Neuronal stem cell (in vitro differentiated cells): ENCODE measurements at regions not wholly inside any gene's neighbourhood (a gene's known extent, or its start where the extent isn't known, plus 50 kb on each side); places are given as distances from the start of the nearest gene placed in this dataset.

Experiments used
- DNase-seq: peaks from one replicate; pipeline ENCODE4 v3.0.0-alpha.2; 2013; ENCODE audit warnings: low spot score
- H2AFZ ChIP-seq: one replicate; pipeline ENCODE4 v1.6.1; 2013; ENCODE audit warnings: mild to moderate bottlenecking, low read length, inconsistent platforms
- H2AK5ac ChIP-seq: 2 replicates; pipeline ENCODE4 v1.6.1; 2013; ENCODE audit warnings: low read depth, mild to moderate bottlenecking, inconsistent platforms, low read length, moderate library complexity, mixed read lengths
- H2BK120ac ChIP-seq: 2 replicates; pipeline ENCODE4 v1.6.1; 2013; ENCODE audit warnings: low read depth, mild to moderate bottlenecking, inconsistent platforms, low read length, moderate library complexity, mixed read lengths
- H2BK12ac ChIP-seq: one replicate; pipeline ENCODE4 v1.6.1; 2013; ENCODE audit warnings: low read length, inconsistent platforms
- H2BK15ac ChIP-seq: 2 replicates; pipeline ENCODE4 v1.6.1; 2013; ENCODE audit warnings: mild to moderate bottlenecking, low read length, inconsistent platforms, mixed read lengths
- H2BK5ac ChIP-seq: one replicate; pipeline ENCODE4 v1.6.1; 2013; ENCODE audit warnings: inconsistent platforms, mild to moderate bottlenecking, low read length, moderate library complexity
- H3K14ac ChIP-seq: one replicate; pipeline ENCODE4 v1.6.1; 2013; ENCODE audit warnings: low read length, inconsistent platforms
- H3K18ac ChIP-seq: 2 replicates; pipeline ENCODE4 v1.6.1; 2013; ENCODE audit warnings: low read length, inconsistent platforms
- H3K23ac ChIP-seq: 2 replicates; pipeline ENCODE4 v1.6.1; 2013; ENCODE audit warnings: low read depth, mild to moderate bottlenecking, mixed read lengths, low read length, inconsistent platforms; ENCODE audit not compliant: poor library complexity
- H3K27ac ChIP-seq: replicated peaks from 3 replicates; pipeline ENCODE4 v1.5.1; 2013; ENCODE audit warnings: low read length, inconsistent platforms
- H3K27me3 ChIP-seq, 3 experiments: 2 replicates each; pipeline ENCODE4 v1.6.1; 2013; ENCODE audit warnings: low read length in 3 of 3, mild to moderate bottlenecking in 2 of 3, inconsistent platforms in 1 of 3, low read depth in 1 of 3, mixed read lengths in 1 of 3, moderate library complexity in 1 of 3; ENCODE audit not compliant: control insufficient read depth in 3 of 3, insufficient read depth in 3 of 3
- H3K36me3 ChIP-seq, 2 donors: replicated peaks in 1 of 2; 2 replicates each; pipeline ENCODE4 v1.6.1; 2013; ENCODE audit warnings: low read length in 2 of 2; ENCODE audit not compliant: control insufficient read depth in 2 of 2, insufficient read depth in 2 of 2
- H3K4ac ChIP-seq: 2 replicates; pipeline ENCODE4 v1.6.1; 2013; ENCODE audit warnings: inconsistent platforms, mild to moderate bottlenecking, low read length, moderate library complexity
- H3K4me1 ChIP-seq, 2 donors: 1 replicate in 1 of 2; 2 replicates in 1 of 2; pipeline ENCODE4 v1.6.1; 2013; ENCODE audit warnings: low read length in 2 of 2, low read depth in 1 of 2; ENCODE audit not compliant: control insufficient read depth in 2 of 2, insufficient read depth in 1 of 2
- H3K4me2 ChIP-seq: one replicate; pipeline ENCODE4 v1.6.1; 2013; ENCODE audit warnings: mild to moderate bottlenecking, low read length, inconsistent platforms; ENCODE audit not compliant: insufficient read depth, poor library complexity, severe bottlenecking
- H3K4me3 ChIP-seq, 2 donors: 2 replicates each; pipeline ENCODE4 v1.5.1; 2013; ENCODE audit warnings: low read length in 2 of 2, mild to moderate bottlenecking in 2 of 2, inconsistent platforms in 1 of 2, moderate library complexity in 1 of 2
- H3K79me1 ChIP-seq: one replicate; pipeline ENCODE4 v1.6.1; 2013; ENCODE audit warnings: low read depth, mild to moderate bottlenecking, inconsistent platforms, low read length, moderate library complexity
- H3K9ac ChIP-seq: one replicate; pipeline ENCODE4 v1.6.1; 2013; ENCODE audit warnings: mild to moderate bottlenecking, low read depth, low read length, inconsistent platforms; ENCODE audit not compliant: poor library complexity
- H3K9me3 ChIP-seq, 2 donors: replicated peaks in 1 of 2; 2 replicates each; pipeline versions ENCODE3 to v1.6.1; 2013; ENCODE audit warnings: low read length in 2 of 2, mild to moderate bottlenecking in 2 of 2, inconsistent platforms in 1 of 2, low read depth in 1 of 2, mixed read lengths in 1 of 2, moderate library complexity in 1 of 2; ENCODE audit not compliant: control insufficient read depth in 2 of 2, insufficient read depth in 1 of 2
- H4K8ac ChIP-seq: one replicate; pipeline ENCODE4 v1.6.1; 2013; ENCODE audit warnings: low read depth, mild to moderate bottlenecking, inconsistent platforms, low read length, moderate library complexity
- H4K91ac ChIP-seq: one replicate; pipeline ENCODE4 v1.6.1; 2013; ENCODE audit warnings: low read length, low read depth, mild to moderate bottlenecking, inconsistent platforms; ENCODE audit not compliant: poor library complexity
- whole genome bisulfite sequencing, 2 donors: extraction: QIAGEN DNeasy Blood & Tissue Kit; methylation state at CpG; one replicate each; pipeline ENCODE4 v1.1.7; 2013; ENCODE audit warnings: missing lambda C conversion rate in 2 of 2, mixed read lengths in 1 of 2; ENCODE audit not compliant: insufficient read length in 2 of 2, insufficient replicate concordance in 1 of 2; ENCODE audit errors: extremely low coverage in 2 of 2; 5-methylcytosine and 5-hydroxymethylcytosine counted together

- Histone ChIP-seq H3K79me1 (no peaks in the 10 kb centered on the region), H3K36me3 (no peaks in the 10 kb centered on the region), H2AFZ (no peak overlapping the region), H2BK15ac (no peak overlapping the region), H2AK5ac (no peak overlapping the region), H4K8ac (no peak overlapping the region), H2BK5ac (no peak overlapping the region), H3K18ac (no peak overlapping the region), H3K4me1 (no peaks in the 10 kb centered on the region), H2BK12ac (no peak overlapping the region), H3K4ac (no peak overlapping the region), H3K14ac (no peak overlapping the region), H3K27ac (no peak overlapping the region), H3K23ac (no peak overlapping the region), H4K91ac (no peak overlapping the region), H3K4me3 (no peak overlapping the region), H3K4me2 (no peak overlapping the region), H3K27me3 (no peaks in the 10 kb centered on the region), H2BK120ac (no peak overlapping the region), H3K9me3 (no peaks in the 10 kb centered on the region), H3K9ac (no peak overlapping the region)
- WGBS, 2 donors = no CpG with 5 or more reads among the region's 2 CpGs
- DNase-seq = no peak
These were observed 57.2 kb upstream of the GHR start for GRCh38 chr5:42366051-42366450.
